GM19328 (cell line): ENCODE measurements at regions not wholly inside any gene's neighbourhood (a gene's known extent, or its start where the extent isn't known, plus 50 kb on each side); places are given as distances from the start of the nearest gene placed in this dataset.

Experiments
- ATAC-seq: cut with Tn5 transposase; IDR thresholded peaks from one replicate; pipeline ENCODE4 v1.9.1; 2021; ENCODE audit warnings: mild to moderate bottlenecking, moderate library complexity; ENCODE audit not compliant: unreplicated experiment

DNA sequence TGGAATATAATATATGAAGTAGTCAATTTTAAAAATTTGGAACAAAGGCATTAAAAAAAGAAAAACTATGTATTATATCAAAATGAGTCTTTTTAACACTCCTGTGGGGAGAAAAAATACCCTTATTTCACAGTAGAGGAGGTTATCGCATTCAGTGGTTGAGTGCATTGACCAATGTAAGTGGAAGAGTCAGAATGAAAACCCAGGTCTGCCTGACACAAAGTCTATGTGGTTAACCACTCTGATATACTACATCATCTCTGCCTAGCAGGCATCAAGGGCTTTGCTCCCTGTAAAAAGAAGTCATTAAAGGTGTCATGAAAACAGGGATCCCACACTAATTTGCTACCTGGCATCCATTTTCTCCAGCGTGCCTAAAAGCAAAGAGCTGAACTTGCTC is 417.2 kb upstream of the C9orf72 start:
- ATAC-seq, result peak; percentile 82

DNA sequence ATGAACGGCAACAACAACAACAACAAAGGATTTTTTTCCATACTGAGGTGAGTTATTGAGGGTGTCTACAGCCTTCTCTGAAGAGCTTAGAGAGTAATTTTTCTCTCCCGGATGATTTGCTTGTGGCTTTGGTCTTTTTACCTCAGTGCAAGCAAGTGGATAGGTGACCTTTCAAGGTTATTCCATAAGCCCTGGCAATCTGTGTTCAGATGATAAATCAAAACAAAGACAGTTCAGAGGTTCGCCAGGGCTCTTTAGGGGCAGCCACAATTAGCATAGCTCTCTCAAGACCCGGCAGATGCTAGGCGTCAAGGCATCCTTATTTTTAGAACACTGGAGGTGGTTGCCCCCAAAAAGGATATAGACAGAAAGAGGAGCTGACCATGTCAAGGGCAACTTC is 417.9 kb upstream of the C9orf72 start:
- ATAC-seq, result no peak

DNA sequence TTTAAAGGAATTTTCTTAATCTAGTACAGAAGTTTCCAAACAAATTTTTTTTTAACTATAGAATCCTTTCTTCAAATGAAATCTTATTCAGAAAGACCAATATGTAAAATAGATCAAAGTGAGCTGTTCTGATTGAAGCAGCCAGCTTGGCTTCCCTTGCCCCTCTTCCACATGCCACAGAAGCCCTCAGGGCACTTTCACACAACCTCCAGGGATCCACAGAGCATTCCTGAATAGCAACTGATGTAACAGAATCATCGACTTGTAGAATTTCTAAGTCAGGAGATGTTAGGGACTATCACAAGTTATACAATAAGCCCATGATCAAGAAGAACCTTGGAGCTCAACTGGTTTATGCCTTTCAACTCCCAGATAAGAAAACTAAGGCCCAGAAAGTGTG is 427.8 kb upstream of the C9orf72 start:
- ATAC-seq, result no peak

DNA sequence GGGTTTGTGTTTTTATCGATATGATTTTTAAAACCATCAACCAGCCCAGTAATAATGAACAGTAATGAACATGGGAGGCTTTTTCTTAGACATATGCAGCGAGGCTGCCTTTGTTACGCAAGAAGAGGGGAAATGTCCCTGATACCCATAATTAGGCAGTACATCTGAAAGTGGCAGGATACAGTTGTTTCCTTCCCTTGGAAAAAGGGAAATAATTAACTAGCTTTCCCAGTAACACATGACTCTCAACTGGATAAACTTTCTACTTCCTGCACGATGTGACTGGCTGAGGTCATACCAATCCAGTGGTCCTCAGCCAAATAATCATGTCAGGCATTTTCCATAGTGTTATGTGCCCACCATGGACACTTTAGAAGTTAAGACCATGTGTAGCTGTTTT is 431.6 kb upstream of the C9orf72 start:
- ATAC-seq, result no peak

DNA sequence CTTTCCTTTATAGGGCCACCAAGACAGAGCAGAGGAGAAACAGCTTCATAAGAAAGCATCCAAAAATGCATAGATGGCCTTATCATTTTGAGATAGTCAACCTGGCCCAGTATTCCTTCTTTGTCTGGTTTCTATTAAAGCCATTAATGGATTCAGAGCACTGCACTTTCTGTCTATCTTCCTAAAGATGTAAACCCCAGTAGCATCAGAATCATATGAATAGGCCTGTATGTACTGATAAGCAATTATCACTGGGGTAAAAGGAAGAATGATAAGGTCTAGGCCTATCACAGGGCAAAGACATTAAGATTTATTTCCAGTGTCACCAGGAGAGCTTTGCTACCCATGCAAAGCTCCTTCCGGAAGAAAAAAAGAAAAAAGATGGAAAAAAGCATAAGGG is 432.5 kb upstream of the C9orf72 start:
- ATAC-seq, result no peak

DNA sequence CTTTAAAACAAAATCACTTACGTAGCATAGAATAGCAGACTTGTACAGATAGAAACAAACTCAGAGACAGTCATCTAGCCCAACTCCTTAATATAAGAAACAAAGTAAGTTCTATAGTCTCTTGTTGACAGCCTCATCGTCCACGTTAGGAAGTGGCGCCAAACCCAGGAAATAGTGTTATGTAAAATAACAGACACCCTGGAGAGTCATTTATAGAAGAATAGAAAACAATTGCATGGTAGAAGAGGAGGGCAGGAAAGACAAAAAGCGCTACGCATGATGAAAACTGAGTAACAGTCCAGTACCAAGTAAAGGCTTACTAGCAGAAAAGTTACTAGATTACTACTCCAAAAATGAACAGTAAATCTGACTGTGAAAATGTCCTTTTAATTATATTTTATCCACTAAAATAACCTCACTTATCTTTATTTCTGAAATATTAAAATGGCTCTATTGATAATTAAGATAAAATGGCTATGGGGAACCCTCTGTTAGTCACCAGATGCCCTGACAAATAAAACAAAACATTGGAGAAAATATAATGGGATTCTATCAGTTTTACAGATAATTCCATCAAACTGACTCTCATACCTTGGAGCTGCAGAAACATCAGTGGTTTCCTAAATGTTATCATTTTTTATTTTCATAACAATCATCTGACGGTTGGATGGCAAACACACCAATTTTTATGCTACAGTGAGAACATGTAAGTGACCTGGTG is 434.0 kb upstream of the C9orf72 start:
- ATAC-seq, result no peak

DNA sequence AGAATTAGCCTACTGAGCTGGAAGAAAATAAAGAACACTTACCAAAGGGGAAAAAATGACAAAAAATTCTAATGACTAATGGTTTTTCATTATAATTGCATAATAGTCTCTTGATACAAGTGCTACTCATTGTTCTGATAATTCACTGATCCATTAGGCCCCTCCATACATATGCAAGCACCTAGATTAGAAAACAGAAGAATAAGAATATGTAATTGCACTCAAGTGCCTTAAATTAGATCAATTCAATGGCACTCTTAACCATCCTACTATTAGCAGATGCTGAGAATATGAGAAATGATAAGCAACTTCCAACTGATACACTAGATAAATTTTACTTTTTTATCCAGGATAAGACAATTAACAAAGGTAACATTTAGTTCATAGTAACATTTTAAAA is 440.9 kb upstream of the C9orf72 start:
- no peak for ATAC-seq

DNA sequence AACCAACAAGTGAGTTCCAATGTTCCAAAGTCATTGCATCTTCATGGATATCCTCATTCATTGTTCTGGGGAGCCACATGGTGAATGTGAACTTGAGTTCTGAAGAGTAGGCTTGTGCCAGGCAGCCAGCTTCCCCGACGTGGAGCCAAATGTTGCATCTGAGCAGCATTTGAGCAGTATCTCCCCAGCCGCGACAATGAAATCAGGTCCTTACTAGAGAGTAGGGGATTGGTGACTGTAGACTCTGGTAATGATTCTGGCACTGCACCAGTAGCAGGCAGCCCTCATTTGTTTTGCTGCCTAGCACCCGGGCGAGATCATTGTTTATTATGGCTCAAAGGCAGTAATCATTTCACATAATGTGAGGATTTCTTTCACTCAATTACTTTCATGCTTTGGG is 451.4 kb upstream of the C9orf72 start:
- no peak for ATAC-seq

DNA sequence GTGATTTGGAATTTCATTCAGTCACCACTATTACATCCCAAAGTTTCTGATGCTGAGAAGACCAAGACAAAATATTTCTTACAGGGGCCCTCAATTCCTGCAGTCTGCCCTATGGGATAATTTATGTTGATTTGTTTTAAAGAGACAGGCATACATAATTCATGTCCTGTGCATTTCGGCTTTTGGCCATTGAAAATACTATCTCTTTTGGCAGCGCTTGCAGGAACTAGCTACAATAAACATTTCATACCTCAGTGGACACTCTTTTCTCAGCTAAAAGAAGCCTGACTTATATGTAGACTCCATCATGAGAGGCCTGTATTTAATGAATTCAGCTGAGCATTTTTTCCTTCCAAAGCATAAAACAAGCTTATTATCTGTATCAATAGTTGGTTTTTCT is 451.9 kb upstream of the C9orf72 start:
- no peak for ATAC-seq

DNA sequence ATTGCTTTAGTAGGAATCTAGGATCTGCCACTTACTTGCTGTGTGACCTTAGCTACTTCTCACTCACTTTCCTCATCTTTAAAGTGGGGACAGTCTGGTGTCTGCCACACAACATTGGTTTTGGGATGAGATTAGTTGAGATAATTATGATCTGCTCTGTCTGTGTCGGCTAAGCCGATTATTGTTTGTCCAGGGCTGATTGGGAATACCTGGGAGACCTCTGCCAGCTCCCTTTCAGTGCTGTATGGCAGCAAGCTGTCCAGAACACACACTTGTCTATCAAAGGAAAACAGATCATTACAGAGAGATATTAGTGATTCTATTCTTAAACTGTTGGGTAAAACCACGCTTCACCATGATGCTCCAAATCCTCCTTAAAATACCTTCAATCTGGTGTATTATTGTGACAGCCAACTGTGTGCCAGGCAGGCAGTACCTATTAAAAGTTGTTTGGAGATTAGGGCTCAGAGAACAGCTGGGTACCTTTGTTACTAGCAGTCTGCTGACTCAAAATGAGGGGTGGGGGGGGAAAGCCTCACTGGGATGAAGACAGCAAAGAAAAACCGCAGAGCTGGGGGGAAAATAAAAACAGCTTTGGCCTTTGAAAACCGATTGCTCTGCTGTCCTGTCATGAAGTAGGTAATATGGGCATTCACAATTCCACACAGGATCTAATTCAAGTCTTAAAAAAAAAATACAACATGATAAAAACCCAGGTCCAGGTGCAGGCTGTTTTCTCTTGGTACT is 458.4 kb upstream of the C9orf72 start:
- ATAC-seq, result no peak

DNA sequence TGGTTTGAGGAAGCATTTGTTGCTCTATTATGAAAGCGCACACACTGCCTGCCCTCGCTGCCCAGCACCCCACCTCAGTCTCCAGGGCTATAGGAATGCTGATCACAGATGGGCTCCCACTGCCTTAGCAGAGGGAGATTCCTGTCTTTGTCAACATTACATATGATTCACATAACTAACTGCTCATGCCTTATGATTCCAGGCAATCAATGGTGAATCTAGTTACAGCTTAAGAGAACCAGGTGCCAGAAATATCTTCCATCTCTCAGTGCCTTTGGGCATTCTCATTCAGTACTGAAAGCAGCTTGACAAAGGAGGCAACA is 458.9 kb upstream of the C9orf72 start:
- ATAC-seq, result no peak

DNA sequence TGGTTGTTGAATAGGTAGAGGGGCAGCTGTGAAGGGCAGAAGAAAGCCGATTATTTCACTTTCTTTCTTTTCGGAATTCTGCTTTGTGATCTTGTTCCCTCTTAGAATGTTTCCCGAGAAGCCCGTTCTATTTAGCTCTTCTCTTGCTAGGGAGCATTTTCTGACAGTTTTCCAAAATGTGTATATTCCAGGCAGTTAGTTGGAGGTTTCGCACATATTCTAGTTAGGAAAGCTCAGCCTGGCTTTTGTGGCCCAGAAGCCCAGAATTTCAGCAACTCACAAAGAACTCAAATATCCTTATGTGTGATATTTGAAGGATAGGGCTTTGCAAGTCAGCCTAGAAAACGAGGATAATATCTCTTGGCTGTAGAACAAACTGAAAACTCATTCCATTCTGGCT is 461.0 kb upstream of the C9orf72 start:
- ATAC-seq, result no peak

DNA sequence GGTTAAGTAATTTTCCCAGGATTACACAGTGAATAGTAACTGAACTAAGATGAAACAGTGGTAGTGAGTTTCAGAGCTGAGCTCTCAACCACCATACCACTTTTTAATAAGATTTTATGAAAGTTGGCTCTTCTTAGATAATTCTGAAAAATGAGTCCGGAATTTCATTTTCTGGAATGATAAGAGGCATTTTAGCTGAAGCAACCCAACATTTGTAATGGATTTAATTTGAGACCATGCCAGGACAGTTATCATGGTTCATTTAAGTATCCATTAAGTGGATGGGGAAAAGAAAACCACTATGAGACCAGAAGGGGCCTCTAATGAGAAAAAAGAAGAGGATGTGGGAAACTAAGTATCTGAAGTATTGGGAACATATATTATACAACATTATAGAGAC is 464.7 kb upstream of the C9orf72 start:
- ATAC-seq, result no peak

DNA sequence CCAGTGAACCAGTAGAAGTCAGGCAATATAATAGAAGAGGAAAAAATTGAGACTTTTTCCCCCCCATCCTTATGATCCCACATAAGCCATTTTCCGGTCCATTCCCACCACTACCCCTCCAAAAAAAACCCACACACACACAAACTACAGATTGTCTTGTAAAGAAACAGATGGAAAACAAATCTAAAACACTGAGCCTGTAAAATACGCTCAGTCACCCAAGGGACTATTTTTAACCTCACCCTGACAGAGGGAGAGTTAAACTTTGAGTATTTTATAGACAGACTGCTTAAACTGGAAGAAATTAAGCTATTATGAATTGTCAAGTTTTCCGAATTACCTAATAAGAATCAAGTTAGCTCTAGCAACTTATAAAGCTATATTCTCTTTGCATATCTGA is 471.8 kb upstream of the C9orf72 start:
- ATAC-seq, result no peak

DNA sequence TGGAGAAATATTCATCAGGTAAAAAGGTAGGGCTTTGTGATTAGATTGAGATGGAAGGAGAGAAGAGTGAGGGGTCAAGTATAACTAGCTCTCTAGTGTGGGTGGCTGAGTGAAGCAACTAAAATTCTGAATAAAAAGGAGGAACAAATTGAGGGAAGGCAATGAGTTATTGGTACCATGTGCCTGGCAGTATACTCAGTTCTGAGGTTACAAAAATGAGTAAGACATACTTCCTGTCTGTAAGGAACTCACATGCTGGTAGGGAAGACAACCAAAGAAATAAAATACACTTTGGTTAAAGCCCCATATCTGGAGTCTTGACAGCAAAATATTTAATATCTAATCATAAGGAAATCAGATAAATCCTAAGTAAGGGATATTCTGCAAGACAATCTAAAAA is 476.8 kb upstream of the C9orf72 start:
- ATAC-seq, result no peak

DNA sequence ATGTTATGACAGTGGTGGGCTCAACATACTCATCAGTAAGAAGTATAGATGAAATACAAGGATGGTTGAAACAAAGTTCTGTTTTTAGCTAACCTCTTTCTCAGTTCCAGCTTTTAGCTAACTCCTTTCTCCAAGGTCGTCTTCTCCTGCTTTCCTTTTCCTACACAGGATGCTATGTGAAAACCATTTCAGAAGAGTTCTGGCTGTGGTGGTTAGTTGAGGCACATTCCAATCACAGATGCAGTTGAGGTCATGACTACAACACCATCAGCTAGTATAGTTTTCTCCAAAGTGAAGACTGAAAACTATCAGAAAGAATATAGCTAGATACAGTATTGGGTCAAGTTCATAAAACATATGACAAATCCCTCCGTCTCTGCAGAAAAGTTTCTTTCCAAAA is 477.7 kb upstream of the C9orf72 start:
- no peak for ATAC-seq

DNA sequence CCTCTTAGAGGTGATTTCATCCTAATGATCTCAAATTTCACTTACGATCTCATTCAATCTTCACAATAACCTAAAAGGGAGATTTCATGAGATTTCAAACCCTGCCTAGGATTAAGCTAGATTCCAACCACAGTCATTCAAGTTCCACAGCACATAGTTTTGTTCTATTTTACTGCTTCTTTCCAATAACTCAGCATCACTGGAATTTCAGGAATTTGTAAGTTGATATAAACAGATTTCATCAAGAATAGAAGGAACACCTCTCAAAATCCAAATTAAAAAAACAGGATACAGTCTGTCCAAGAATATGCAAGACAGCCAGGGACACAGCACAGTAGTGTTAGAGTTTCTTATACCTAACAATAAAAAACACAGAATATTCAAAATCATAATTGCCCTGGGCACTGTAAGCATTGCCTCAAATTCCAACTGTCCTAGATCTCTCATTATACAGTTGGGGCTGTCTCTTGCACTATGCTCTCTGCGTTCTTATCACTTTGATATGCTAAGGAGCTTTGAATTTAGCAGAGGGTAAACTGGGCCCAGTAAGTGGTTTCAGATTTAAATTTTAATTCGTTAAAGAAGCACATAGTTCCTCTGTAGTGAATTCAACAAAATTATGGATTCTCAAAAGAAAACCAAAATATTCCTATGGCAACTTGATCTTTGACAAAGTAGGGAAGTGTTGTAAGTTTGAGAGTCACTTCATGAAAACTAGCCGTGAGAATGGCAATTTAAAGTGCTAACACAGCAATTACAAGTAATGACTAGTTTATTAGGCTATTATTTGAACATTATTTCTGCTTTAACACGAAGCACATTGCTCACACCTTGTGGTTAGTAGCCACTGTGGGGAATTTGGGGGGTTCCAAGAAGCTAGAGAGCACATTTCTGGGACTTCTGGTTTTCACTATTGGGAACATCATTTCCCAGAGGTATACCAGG is 478.6 kb upstream of the C9orf72 start:
- no peak for ATAC-seq

DNA sequence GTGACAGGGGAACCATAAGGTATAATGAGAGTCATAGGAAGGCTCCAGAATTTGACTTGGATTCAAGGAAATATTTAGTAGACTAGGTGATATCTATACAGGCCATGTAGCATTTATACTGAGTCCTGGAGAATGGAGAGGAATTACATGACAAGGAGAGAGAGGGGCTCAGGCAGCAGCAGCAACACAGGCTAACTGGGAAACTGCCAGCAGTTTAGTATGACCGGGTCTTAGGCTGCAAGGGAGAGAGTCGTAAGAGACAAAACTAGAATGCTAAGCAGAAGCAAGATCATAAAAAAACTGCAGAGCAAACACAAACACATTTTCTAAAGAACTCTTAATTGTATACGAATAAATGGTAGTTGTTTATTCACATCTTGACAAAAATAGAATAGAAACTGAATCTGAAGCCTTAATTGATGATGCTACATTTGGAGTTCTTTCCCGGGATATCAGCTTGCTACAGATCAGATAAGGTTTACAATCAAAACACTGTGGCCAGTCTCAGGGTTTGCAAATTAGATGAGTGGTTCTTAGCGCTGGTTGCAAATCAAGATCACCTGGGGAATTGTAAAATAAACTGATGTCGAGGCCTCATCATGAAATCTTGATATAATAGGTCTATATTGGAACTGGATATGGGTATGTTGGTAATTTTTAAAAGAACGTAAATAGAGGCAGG is 480.0 kb upstream of the C9orf72 start:
- no peak for ATAC-seq

DNA sequence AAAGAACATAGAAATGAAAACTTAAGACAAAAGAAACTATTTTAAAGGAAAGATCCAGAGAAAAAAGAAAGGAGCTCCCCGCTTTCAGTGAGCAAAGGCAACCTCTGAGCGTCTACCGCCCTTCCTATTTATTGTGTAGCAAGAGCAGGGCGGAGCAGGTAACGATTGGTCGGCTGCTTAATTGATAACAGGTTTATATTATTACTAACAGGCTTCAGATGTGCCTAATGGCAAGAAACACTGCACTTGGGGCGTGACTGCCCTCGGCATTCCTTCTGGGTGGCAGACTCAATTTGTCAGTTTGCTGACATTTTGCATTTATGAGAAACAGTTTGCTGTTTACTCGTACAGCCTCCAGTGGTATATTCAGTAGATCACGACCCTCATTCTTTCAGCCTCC is 482.7 kb upstream of the C9orf72 start:
- no peak for ATAC-seq

DNA sequence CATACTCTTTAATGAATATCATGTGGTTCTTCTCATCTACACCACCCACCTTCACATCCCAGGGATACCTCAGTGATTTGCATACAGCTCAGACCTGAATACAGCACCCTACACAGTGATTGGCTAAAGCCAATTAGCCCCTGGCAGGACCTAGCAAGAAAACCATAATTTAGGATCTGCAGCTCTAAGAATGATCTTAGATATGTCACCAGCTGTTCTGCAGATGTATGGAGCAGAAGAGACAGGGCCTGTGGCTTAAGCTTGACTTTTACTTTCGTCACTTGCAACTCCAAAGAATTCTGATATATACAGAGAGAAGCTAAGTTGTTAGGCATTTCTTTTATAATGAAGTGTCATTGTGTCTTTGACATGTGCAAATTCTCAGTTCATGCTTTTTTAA is 483.2 kb upstream of the C9orf72 start:
- ATAC-seq, result no peak

DNA sequence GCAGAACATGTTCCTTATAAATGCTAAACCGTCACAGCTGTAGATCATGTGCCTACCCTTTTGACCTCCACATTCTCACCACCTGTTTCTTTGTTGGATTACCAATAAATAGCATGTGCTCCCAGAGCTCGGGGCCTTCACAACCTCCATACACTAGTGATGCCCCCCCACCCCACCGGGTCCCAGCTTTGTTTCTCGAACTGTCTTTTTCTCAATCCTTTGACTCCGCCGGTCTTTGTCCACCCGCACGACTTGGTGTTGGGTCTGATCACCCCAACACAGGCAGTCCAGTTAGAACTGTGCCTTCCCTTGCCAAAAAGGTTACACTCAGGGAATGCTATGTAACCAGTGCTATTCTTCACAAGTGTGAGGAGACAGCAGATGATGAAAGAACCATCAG is 485.9 kb upstream of the C9orf72 start:
- no peak for ATAC-seq
